ENCODE measurements at regions not wholly inside any gene's neighbourhood (a gene's known extent, or its start where the extent isn't known, plus 50 kb on each side); places are given as distances from the start of the nearest gene placed in this dataset.

- ChIA-PET CTCF (no interaction called here), POLR2A (no interaction called here), RAD21 (ENCODE audit: low non-redundant PET in 1 of 2, low total read pairs in 2 of 2, uncharacterized antibody in 2 of 2, unreplicated experiment in 2 of 2) (no interaction called here)
- Histone ChIP-seq H3K4me2 (ENCODE audit: low read length) (no peak overlapping the region), H3K4me1 (ENCODE audit: control insufficient read depth in 1 of 2, insufficient read depth in 2 of 2, low read length in 2 of 2) (no peaks in the 10 kb centered on the region), H3K79me2 (ENCODE audit: insufficient read depth, low read length) (no peaks in the 10 kb centered on the region), H3K9me2 (ENCODE audit: insufficient read depth) (no peaks in the 10 kb centered on the region), H3K9ac (ENCODE audit: low read length) (no peak overlapping the region), H3K4me3 (replicated peaks in 1 of 2; ENCODE audit: low read depth in 1 of 2, low read length in 2 of 2) (no peak overlapping the region), H3K27me3 (ENCODE audit: insufficient read depth, low read length) (no peaks in the 10 kb centered on the region), H3K27ac (ENCODE audit: low read depth, low read length) (no peak overlapping the region), H3K36me3 (ENCODE audit: control insufficient read depth in 1 of 2, insufficient read depth in 2 of 2, low read length in 2 of 2) (no peaks in the 10 kb centered on the region), H2AFZ (ENCODE audit: low read depth, low read length, poor library complexity, severe bottlenecking) (no peak overlapping the region), H3K9me3 (ENCODE audit: control insufficient read depth in 1 of 2, insufficient read depth in 1 of 2, low read depth in 1 of 2, low read length in 2 of 2) (no peaks in the 10 kb centered on the region), H4K20me1 (ENCODE audit: insufficient read depth) (no peaks in the 10 kb centered on the region)
- no TSS peak for BruUV-seq (replicated peaks)
- intact Hi-C loops (cut with micrococcal nuclease), result no loop called here
- no peak for DNase-seq (ENCODE audit: low read depth, low spot score)
- ATAC-seq, result no peak
- TF ChIP-seq ATF3 (IDR thresholded peaks at IDR 0.05), result no peak
- TF ChIP-seq SIN3A (IDR thresholded peaks at IDR 0.05; ENCODE audit: low read depth), result no peak
- TF ChIP-seq ELF1 (IDR thresholded peaks at IDR 0.05; ENCODE audit: borderline replicate concordance, low read depth), result no peak
- no peak for TF ChIP-seq FOSL1 (IDR thresholded peaks at IDR 0.05; ENCODE audit: low read depth)
- TF ChIP-seq ZNF274 (IDR thresholded peaks at IDR 0.05; ENCODE audit: low read depth, low read length), result no peak
- TF ChIP-seq MAX (IDR thresholded peaks at IDR 0.05), result no peak
- no peak for TF ChIP-seq YY1 (IDR thresholded peaks at IDR 0.05; ENCODE audit: extremely low read depth, insufficient replicate concordance, low read depth, low read length)
Observed at GRCh38 chr3:188088948-188089685, 64.8 kb upstream of the LPP start.

- ATAC-seq, result no peak
- POLR2A ChIA-PET, result no interaction called here
- no TSS peak for BruUV-seq (replicated peaks)
Observed at GRCh38 chr3:188090620-188091309, 63.2 kb upstream of the LPP start.

More at GRCh38 chr3:188090620-188091309, 63.2 kb upstream of the LPP start:
- Histone ChIP-seq H3K79me2 (ENCODE audit: insufficient read depth, low read length) (no peaks in the 10 kb centered on the region), H3K36me3 (ENCODE audit: control insufficient read depth in 1 of 2, insufficient read depth in 2 of 2, low read length in 2 of 2) (no peaks in the 10 kb centered on the region), H4K20me1 (ENCODE audit: insufficient read depth) (no peaks in the 10 kb centered on the region), H3K9ac (ENCODE audit: low read length) (no peak overlapping the region), H3K4me3 (replicated peaks in 1 of 2; ENCODE audit: low read depth in 1 of 2, low read length in 2 of 2) (no peak overlapping the region), H3K4me2 (ENCODE audit: low read length) (no peak overlapping the region), H3K27ac (ENCODE audit: low read depth, low read length) (no peak overlapping the region), H3K27me3 (ENCODE audit: insufficient read depth, low read length) (no peaks in the 10 kb centered on the region), H2AFZ (ENCODE audit: low read depth, low read length, poor library complexity, severe bottlenecking) (no peak overlapping the region), H3K9me2 (ENCODE audit: insufficient read depth) (no peaks in the 10 kb centered on the region), H3K9me3 (ENCODE audit: control insufficient read depth in 1 of 2, insufficient read depth in 1 of 2, low read depth in 1 of 2, low read length in 2 of 2) (no peaks in the 10 kb centered on the region), H3K4me1 (ENCODE audit: control insufficient read depth in 1 of 2, insufficient read depth in 2 of 2, low read length in 2 of 2) (no peaks in the 10 kb centered on the region)
- TF ChIP-seq MAX (IDR thresholded peaks at IDR 0.05), result no peak
- no peak for TF ChIP-seq SRF (IDR thresholded peaks at IDR 0.05; ENCODE audit: low read depth)
- TF ChIP-seq ZNF274 (IDR thresholded peaks at IDR 0.05; ENCODE audit: low read depth, low read length), result no peak
- TF ChIP-seq REST (IDR thresholded peaks at IDR 0.05; ENCODE audit: low read depth), result no peak
- no peak for TF ChIP-seq ATF3 (IDR thresholded peaks at IDR 0.05)
- no peak for TF ChIP-seq POLR2AphosphoS5 (IDR thresholded peaks at IDR 0.05; ENCODE audit: low read depth, low read length)
- no peak for DNase-seq (ENCODE audit: low read depth, low spot score)
- ChIA-PET RAD21 (ENCODE audit: low non-redundant PET in 1 of 2, low total read pairs in 2 of 2, uncharacterized antibody in 2 of 2, unreplicated experiment in 2 of 2) (no interaction called here), CTCF (no interaction called here)
- intact Hi-C loops (cut with micrococcal nuclease), result no loop called here

Measured in HCT116 (cell line).